Right lobe of liver (tissue), 4 donors: ENCODE measurements at regions not wholly inside any gene's neighbourhood (a gene's known extent, or its start where the extent isn't known, plus 50 kb on each side); places are given as distances from the start of the nearest gene placed in this dataset.

Source experiments
- POLR2A ChIP-seq: fragments of 450-650 bp; IDR thresholded peaks from one replicate; pipeline ENCODE4 v1.6.1; 2017; ENCODE audit warnings: antibody characterized with exemption, mild to moderate bottlenecking
- TF ChIP-seq, protein P1 (sequence below), 4 donors: fragments of 200-600 bp in 3 of 4; fragments of 450-650 bp in 1 of 4; IDR thresholded peaks; one replicate each; pipeline versions ENCODE4 v1.5.1 to v1.8.0; 2016 to 2022; ENCODE audit warnings: antibody characterized with exemption in 4 of 4, mild to moderate bottlenecking in 2 of 4
- donor health status: DM: no; HTN: no; CAD: no.
- donor health status: DM: no; HTN: no; CAD: no.
- donor health status: DM: no; HTN: yes; CAD: no.

GRCh38 chr4:100129774-100130173 lies 60.5 kb downstream of the DDIT4L start:
- TF ChIP-seq, protein P1, sequence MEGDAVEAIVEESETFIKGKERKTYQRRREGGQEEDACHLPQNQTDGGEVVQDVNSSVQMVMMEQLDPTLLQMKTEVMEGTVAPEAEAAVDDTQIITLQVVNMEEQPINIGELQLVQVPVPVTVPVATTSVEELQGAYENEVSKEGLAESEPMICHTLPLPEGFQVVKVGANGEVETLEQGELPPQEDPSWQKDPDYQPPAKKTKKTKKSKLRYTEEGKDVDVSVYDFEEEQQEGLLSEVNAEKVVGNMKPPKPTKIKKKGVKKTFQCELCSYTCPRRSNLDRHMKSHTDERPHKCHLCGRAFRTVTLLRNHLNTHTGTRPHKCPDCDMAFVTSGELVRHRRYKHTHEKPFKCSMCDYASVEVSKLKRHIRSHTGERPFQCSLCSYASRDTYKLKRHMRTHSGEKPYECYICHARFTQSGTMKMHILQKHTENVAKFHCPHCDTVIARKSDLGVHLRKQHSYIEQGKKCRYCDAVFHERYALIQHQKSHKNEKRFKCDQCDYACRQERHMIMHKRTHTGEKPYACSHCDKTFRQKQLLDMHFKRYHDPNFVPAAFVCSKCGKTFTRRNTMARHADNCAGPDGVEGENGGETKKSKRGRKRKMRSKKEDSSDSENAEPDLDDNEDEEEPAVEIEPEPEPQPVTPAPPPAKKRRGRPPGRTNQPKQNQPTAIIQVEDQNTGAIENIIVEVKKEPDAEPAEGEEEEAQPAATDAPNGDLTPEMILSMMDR (IDR thresholded peaks at IDR 0.05): no peak
- no peak for TF ChIP-seq POLR2A
